ENCODE measurements at regions not wholly inside any gene's neighbourhood (a gene's known extent, or its start where the extent isn't known, plus 50 kb on each side); places are given as distances from the start of the nearest gene placed in this dataset.

DNA sequence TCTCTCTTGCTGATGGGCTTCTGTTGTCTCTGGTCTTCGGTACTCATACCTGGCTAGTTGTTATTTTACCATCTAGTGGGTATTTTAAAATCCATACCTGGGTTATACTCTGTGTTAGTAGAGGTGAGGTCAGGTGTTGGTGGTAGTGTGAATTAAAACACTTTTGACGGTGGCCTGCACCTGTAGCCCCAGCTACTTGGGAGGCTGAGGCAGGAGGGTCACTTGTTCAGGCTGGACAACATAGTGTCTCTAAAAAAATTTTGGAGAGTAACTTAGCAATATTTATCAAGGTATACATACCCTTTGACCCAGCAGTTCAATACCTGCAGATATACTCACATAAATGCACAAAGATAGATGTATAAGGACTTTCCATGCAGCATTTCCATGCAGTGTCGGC is 55.4 kb downstream of the GSX1 start:
- TF ChIP-seq, protein P1, sequence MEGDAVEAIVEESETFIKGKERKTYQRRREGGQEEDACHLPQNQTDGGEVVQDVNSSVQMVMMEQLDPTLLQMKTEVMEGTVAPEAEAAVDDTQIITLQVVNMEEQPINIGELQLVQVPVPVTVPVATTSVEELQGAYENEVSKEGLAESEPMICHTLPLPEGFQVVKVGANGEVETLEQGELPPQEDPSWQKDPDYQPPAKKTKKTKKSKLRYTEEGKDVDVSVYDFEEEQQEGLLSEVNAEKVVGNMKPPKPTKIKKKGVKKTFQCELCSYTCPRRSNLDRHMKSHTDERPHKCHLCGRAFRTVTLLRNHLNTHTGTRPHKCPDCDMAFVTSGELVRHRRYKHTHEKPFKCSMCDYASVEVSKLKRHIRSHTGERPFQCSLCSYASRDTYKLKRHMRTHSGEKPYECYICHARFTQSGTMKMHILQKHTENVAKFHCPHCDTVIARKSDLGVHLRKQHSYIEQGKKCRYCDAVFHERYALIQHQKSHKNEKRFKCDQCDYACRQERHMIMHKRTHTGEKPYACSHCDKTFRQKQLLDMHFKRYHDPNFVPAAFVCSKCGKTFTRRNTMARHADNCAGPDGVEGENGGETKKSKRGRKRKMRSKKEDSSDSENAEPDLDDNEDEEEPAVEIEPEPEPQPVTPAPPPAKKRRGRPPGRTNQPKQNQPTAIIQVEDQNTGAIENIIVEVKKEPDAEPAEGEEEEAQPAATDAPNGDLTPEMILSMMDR (IDR thresholded peaks at IDR 0.05): no peak
- Histone ChIP-seq H3K27ac (no peak overlapping the region), H3K27me3 (no peaks in the 10 kb centered on the region), H3K36me3 (no peaks in the 10 kb centered on the region), H3K9me3 (no peaks in the 10 kb centered on the region), H3K4me3 (no peak overlapping the region), H3K4me1 (no peaks in the 10 kb centered on the region)
- DNase-seq (ENCODE audit: low spot score): no peak

DNA sequence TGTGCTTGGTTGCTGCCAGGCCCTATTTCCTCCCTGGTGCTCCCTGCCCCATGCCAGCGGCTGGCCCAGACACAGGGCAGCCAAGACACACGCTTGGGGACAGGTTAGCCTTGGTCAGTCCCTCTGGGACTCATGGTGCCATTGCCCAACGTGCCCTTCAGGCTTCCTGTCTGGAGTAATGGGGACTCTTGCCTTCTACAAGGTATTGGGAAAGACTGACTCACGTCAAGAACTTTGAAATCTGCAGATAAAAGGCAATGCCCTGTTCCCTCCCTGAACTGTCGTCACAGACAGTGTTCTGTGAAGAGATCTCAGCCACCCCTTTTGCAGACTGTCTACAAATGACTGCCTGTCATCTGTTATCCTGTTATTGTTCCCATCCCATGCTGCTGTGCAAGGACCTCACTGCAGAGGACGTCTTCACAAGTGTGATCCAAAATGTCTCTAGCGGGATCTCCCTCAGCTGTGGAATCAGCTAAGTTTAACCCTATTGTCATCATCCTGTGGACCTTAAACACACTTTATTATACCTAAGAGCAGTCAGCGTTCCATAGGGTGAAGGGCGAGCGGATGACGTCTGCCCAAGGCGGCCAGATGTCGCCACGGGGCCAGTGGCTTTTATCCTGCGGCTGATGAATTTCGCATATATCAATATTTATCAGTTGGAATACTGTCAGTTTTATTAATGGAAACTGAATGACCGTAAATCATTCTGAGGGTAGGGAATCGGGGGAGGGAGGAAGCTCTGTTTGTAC is 59.0 kb downstream of the GSX1 start:
- H3K4me1 ChIP-seq: no peaks in the 10 kb centered on the region
- no peaks in the 10 kb centered on the region for H3K27me3 ChIP-seq
- no peak for DNase-seq (ENCODE audit: low spot score)
- TF ChIP-seq, protein P1 (IDR thresholded peaks at IDR 0.05): no peak
- H3K9me3 ChIP-seq: no peaks in the 10 kb centered on the region
- H3K4me3 ChIP-seq: no peak overlapping the region
- no peaks in the 10 kb centered on the region for H3K36me3 ChIP-seq
- H3K27ac ChIP-seq: no peak overlapping the region

DNA sequence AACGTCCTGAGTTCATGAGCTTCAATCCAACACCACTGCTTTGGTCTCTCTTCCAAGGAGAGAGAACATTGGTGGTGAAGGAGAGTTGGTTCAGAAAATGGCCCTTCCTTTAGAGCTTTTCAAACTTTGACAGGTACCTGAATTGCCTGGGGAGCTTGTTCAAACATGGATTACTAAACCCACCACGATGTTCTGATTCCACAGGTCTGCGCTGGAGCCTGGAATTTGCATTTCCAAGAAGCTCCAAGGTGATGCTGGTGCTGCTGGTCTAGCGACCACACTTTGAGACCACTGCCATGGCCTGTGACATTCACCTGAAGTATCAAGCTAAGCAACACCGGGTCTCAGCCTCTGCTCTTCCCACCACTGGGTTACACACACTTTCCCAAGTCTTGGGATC is 60.2 kb downstream of the GSX1 start:
- Histone ChIP-seq H3K27ac (no peak overlapping the region), H3K36me3 (no peaks in the 10 kb centered on the region), H3K4me1 (no peaks in the 10 kb centered on the region), H3K27me3 (no peaks in the 10 kb centered on the region), H3K4me3 (no peak overlapping the region), H3K9me3 (no peaks in the 10 kb centered on the region)
- TF ChIP-seq, protein P1 (IDR thresholded peaks at IDR 0.05): no peak
- DNase-seq (ENCODE audit: low spot score): no peak

DNA sequence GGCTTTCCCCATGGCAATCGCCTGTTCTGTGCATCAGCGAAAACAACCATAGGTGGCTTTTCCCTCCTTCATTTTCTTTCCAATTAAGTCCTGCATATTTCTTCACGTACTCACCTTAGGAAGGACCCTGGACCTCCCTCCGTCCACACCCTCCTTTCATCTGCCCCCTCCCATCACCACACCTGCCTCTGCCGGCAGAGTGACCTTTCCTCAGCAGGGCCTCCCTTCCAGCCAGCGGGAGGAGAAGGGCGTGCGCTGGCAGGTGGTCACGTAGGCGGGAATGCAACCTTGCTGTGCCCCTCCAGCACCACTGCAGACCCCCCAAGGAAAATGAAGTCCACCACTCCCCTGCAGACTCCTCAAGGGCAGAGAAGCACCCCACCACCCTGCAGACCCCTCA is 61.1 kb downstream of the GSX1 start:
- Histone ChIP-seq H3K36me3 (no peaks in the 10 kb centered on the region), H3K4me1 (no peaks in the 10 kb centered on the region), H3K27ac (no peak overlapping the region), H3K27me3 (no peaks in the 10 kb centered on the region), H3K4me3 (no peak overlapping the region), H3K9me3 (no peaks in the 10 kb centered on the region)
- TF ChIP-seq, protein P1 (IDR thresholded peaks at IDR 0.05): no peak
- DNase-seq (ENCODE audit: low spot score): no peak

DNA sequence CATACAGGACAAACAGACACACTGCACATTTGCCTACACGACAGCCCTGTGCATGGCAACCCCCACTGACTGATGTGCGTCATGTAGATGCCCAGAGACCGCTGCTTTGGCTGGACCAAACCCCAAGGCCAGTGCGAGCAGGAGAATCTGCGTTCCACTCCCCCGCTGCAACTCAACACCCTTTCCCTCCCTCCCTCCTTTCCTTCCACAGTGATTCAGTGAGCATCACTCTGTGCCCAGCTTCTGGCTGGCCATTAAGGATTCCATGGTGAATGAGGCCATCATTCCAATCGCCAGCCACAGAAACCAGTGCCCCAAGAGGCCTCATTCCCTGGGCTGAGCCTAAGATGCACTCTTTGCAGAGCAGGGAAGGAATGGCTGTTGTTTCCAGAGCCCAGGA is 61.6 kb downstream of the GSX1 start:
- Histone ChIP-seq H3K9me3 (no peaks in the 10 kb centered on the region), H3K4me3 (no peak overlapping the region), H3K4me1 (no peaks in the 10 kb centered on the region), H3K36me3 (no peaks in the 10 kb centered on the region), H3K27me3 (no peaks in the 10 kb centered on the region), H3K27ac (no peak overlapping the region)
- TF ChIP-seq, protein P1 (IDR thresholded peaks at IDR 0.05): no peak
- no peak for DNase-seq (ENCODE audit: low spot score)

DNA sequence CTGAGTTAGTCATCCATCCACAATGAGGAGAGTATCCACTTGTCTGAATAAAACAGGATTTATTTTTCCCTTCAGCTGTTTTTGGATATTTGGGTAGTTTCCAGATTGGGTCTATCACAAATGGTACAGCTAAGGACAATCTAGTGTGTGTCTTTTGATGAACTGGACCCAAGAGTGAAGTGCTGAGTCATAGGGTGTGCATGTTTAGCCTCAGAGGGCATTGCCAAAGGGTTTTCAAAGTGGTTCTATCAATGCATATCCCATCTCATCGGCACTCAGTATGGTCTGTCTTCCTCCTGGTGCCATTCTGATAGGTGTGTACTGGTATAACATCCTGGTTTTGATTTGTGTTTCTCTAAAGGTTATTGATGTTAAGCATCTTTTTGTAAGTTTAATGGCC is 62.3 kb downstream of the GSX1 start:
- no peaks in the 10 kb centered on the region for H3K27me3 ChIP-seq

More for the DNA sequence above, 62.3 kb downstream of the GSX1 start:
- TF ChIP-seq, protein P1 (IDR thresholded peaks at IDR 0.05): no peak
- H3K4me3 ChIP-seq: no peak overlapping the region
- H3K36me3 ChIP-seq: no peaks in the 10 kb centered on the region
- no peak for DNase-seq (ENCODE audit: low spot score)
- H3K27ac ChIP-seq: no peak overlapping the region
- H3K4me1 ChIP-seq: no peaks in the 10 kb centered on the region
- H3K9me3 ChIP-seq: no peaks in the 10 kb centered on the region
